GM19351 (cell line): ENCODE measurements at regions not wholly inside any gene's neighbourhood (a gene's known extent, or its start where the extent isn't known, plus 50 kb on each side); places are given as distances from the start of the nearest gene placed in this dataset.

Experiments used
- ATAC-seq: cut with Tn5 transposase; IDR thresholded peaks from one replicate; pipeline ENCODE4 v1.9.1; 2021; ENCODE audit warnings: mild to moderate bottlenecking, moderate library complexity; ENCODE audit not compliant: unreplicated experiment

GRCh38 chr4:176441594-176441993 lies 121.8 kb downstream of the SPCS3 start:
- ATAC-seq, result no peak

GRCh38 chr4:176443117-176443516 lies 123.4 kb downstream of the SPCS3 start:
- ATAC-seq, result no peak

DNA sequence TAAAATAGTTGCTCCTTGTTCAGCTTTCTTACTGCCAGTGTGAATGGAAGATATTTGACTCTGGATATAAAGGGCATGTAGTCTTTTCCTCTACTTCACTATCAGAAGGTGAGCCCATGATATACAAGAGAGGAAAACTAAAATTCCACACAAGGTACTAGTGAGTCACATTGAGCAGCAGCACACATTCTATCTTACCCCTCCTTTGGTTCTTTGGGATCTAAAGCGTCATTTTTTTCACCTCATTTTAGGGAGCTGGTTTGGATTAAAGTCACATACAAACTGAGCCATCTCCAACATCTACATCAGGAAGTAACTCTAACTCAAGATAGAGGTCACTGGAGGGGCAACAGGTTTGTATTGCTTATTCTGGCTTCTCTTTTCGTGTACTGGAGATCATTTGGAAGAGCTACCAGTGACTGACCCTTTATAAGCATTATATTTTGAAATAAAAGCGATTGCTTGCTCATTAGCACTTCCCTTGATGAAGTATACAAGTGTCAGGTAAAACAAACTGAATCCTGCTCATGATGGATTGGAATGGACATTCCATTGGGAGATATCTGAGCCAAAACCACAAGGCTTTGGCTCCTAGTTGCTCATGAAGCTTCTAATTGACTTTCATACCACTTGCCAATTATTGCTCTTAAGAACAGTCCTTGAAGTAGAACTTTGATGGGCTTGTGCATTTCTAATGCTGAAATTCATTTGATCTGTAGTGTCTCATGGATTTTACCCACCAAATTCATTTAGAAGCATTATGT lies 124.1 kb downstream of the SPCS3 start:
- ATAC-seq, result no peak

DNA sequence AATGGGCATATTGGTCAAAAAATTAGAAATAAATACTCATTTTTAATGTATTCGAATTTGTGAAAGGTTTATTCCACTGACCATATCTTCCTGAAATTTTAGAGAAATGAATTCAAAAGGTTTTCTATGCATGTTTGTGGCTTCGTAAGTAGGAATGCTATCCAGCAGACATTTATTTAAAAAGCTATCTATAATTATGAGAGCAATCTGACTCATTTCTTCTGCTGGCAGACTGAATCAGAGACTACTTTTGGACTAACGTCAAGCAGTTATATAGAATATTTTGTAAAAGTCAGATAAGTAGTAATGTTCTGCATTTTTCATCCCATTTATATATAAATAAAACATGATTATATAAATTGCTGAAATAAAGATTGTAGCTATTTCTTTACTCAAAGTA lies 125.0 kb downstream of the SPCS3 start:
- ATAC-seq, result no peak

DNA sequence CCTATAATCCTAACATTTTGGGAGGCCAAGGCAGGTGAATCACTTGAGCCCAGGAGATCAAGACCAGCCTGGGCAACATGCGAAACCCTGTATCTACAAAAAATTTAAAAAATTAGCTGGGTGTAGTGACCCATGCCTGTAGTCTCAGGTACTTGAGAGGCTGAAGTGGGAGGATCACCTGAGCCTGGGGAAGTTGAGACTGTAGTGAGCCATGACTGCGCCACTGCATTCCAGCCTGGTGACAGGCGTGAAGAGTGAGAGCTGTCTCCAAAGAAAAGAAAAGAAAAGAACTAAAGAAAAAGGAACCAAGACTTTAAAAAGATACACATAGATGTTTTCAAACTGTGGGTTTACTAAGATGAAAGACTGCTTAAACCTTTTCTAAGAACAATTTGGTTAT lies 129.0 kb downstream of the SPCS3 start:
- ATAC-seq, result no peak

- no peak for ATAC-seq
Observed at GRCh38 chr4:176451443-176451842, 131.7 kb downstream of the SPCS3 start.

- no peak for ATAC-seq
Observed at GRCh38 chr4:176453079-176453478, 133.3 kb downstream of the SPCS3 start.

GRCh38 chr4:176453658-176454057 lies 133.9 kb downstream of the SPCS3 start:
- no peak for ATAC-seq

DNA sequence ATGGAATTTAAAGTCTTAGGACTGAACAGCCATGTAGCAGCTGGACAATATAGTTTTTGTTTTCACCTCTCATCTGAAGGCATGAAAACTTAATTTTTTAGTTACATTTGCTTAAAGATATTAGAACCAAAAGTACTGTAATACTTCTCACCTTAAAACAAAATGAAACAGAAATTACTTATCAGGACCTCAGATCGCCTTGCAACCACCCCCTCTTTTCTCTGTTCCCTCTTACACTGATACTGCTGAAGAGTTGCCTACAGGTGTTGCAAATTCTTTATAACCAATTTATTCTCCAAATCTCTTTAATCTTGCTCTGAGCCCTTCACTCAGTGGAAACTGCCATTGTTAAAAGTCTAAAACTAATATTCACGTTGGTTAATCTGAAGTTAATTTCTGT lies 145.0 kb downstream of the SPCS3 start:
- ATAC-seq, result peak; percentile 100

- no peak for ATAC-seq
Observed at GRCh38 chr4:176467001-176467400, 147.2 kb downstream of the SPCS3 start.

GRCh38 chr4:176469546-176469945 lies 149.8 kb downstream of the SPCS3 start:
- no peak for ATAC-seq

GRCh38 chr4:176470671-176471070 lies 150.9 kb downstream of the SPCS3 start:
- ATAC-seq, result no peak

- ATAC-seq, result no peak
Observed at GRCh38 chr4:176475067-176475466, 155.3 kb downstream of the SPCS3 start.

- no peak for ATAC-seq
Observed at GRCh38 chr4:176478076-176478475, 158.3 kb downstream of the SPCS3 start.

DNA sequence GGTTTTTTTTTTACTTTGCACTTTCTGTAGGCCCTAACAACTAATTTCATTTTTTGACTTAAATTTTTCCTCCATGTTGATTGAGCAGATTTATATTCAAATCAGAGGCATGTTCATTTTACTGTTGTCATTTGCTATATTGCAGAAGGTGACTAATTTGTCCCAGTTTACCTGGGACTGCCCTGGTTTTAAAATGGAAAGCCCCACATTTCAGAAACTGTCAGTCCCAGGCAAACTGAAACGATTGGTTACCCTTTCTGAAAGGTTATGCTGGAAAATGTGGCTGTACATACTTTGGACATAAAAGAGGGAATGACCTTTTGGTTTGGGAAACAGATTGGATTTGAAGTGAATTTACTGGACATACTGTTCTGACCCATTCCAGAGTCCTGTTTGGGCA lies 160.0 kb downstream of the SPCS3 start:
- peak; percentile 46 for ATAC-seq

GRCh38 chr4:176482972-176483371 lies 163.2 kb downstream of the SPCS3 start:
- no peak for ATAC-seq

DNA sequence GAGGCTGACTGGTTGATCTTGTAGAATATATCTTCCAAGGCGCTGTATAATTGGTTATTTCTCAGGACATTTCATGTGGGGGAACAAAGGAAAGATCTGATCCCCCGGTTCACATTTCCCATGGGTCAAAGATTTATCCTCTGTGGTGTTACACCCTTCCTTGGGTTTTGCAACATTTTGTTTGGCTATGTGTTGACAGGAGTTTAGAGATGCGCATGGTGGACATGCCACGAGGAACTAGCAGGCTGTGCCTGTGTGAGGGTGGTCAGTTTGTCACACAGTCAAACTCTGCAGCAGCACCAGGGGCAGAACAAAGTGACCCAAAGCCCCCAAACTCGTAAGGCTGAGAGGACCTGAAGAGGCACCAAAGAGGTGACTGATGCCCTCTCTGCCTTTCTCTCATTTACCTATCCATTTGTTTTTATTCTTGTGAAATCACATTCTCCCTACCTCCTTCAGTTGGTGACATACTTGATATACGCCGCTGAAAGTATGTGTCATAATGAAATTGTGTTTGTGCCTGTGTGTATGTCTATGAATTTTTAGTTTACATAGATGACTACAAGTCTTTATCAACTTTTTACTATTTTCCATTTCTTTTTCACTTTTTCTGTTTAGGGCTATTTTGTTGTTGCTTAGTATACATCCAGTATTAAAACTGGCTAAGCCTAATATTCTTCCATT lies 164.7 kb downstream of the SPCS3 start:
- ATAC-seq, result no peak

DNA sequence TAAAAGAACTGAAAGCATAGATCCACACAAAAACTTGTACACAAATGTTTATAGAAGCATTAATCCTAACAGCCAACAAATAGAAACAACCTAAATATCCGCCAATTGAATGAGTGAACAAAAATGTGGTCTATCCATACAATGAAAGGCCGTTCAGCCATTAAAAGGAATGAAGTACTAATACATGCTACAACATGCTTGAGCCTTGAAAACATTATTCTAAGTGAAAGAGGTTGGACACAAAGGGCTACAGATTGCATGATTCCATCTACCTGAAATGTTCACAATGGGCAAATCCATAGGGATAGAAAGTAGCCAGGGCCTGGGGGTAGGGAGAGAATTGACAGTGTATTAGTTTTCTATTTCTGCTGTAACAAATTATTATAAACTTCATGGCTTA lies 169.2 kb downstream of the SPCS3 start:
- no peak for ATAC-seq

GRCh38 chr4:176492646-176493302 lies 173.0 kb downstream of the SPCS3 start:
- ATAC-seq, result peak; percentile 100

GRCh38 chr4:176498617-176499256 lies 179.0 kb downstream of the SPCS3 start:
- ATAC-seq, result no peak

DNA sequence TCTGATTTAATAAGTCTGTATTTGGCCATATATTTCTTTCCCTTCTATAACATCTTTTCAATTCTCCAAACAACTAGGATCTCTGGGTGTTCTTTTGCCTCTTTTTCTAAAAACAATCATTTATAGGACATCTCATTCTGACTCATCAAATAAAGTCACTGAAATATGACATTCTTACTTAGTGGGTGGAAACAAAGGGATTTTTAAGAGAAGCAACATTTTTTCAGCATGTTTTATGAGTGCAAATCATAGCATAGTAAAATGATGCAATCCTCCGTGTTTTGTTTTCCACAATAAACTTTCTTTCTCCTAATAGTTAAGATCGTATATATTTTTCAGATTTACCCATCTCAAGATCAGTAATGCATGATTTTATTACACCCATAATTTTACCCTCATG lies 179.8 kb downstream of the SPCS3 start:
- no peak for ATAC-seq

DNA sequence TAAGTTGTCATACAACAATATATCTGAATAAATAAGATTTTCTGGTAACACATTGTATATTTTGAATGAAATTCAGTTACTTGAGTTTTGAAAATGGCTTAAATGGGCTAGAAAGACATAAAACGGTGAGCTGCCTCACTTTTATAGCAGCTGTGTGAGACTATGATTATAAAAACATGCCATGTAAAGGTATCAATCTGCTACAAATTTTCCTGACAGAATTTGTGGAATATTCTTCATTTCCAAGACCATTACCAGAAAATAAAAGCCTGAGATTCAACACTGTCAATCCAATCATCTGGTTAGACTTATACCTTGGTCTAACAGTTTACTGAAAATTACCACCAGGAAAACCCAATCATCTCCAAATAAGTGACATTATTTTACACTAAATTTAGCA lies 181.1 kb downstream of the SPCS3 start:
- no peak for ATAC-seq
